ENCODE measurements at regions not wholly inside any gene's neighbourhood (a gene's known extent, or its start where the extent isn't known, plus 50 kb on each side); places are given as distances from the start of the nearest gene placed in this dataset.

DNA sequence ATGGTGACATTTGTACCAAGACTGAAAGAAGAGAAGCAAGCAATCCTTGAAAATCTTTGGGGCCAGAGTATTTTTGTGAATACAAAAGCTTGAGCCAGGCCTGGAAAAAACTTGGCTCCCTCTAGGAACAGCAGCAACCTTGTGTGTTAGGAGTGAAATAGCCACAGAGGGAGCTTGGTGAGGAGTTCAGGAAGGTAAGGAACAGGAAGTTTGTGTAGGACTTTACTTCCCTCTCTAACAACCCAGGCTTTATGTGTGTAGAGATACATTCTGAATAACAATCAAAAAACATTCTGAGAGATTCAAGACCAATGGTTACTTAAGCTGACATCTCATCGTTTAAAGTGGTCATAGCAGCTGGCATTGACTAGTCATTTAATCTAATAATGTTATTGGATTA, 668.5 kb downstream of the PCDH18 start:
- Histone ChIP-seq H4K20me1 (ENCODE audit: insufficient read depth) (no peaks in the 10 kb centered on the region), H3K79me2 (ENCODE audit: low read depth) (no peaks in the 10 kb centered on the region), H3K4me2 (no peak overlapping the region), H3K27me3 (ENCODE audit: insufficient read depth, low read depth) (no peaks in the 10 kb centered on the region), H3K4me3 (no peak overlapping the region), H3K36me3 (ENCODE audit: low read depth) (no peaks in the 10 kb centered on the region), H3K9me2 (ENCODE audit: insufficient read depth) (no peaks in the 10 kb centered on the region), H3F3A (ENCODE audit: insufficient read depth, low read depth) (no peaks in the 10 kb centered on the region), H2AFZ (no peak overlapping the region), H3K4me1 (replicated peaks; ENCODE audit: insufficient read depth) (no peaks in the 10 kb centered on the region), H3K27ac (no peak overlapping the region), H3K9me3 (ENCODE audit: insufficient read depth, low read depth) (no peaks in the 10 kb centered on the region)
- DNase-seq = no peak
- TF ChIP-seq EZH2 (IDR thresholded peaks at IDR 0.05; ENCODE audit: low read depth) = no peak
- TF ChIP-seq CTCF (conservative IDR thresholded peaks at IDR 0.05) = no peak
- ChIA-PET CTCF (interaction anchor here (0.6 to 1.1 kb wide), 2 partner anchors 150 to 997 kb away, joined by 3 to 10 read pairs; no protein-coding TSS in a partner anchor), POLR2A (ENCODE audit: unreplicated experiment) (no interaction called here)
- BruUV-seq (replicated peaks) = no TSS peak
- intact Hi-C loops (cut with micrococcal nuclease; ENCODE audit: unreplicated experiment) = no loop called here

- no peaks in the 10 kb centered on the region for H3K79me2 ChIP-seq (ENCODE audit: low read depth)
- H3K9me3 ChIP-seq (ENCODE audit: insufficient read depth, low read depth) = no peaks in the 10 kb centered on the region
- H4K20me1 ChIP-seq (ENCODE audit: insufficient read depth) = no peaks in the 10 kb centered on the region
- BruUV-seq (replicated peaks) = no TSS peak
- no peak overlapping the region for H3K4me2 ChIP-seq
- no peak for TF ChIP-seq EZH2 (IDR thresholded peaks at IDR 0.05; ENCODE audit: low read depth)
- no peak for TF ChIP-seq CTCF (conservative IDR thresholded peaks at IDR 0.05)
- no peaks in the 10 kb centered on the region for H3K9me2 ChIP-seq (ENCODE audit: insufficient read depth)
- intact Hi-C loops (cut with micrococcal nuclease; ENCODE audit: unreplicated experiment) = no loop called here
- H2AFZ ChIP-seq = no peak overlapping the region
- no peak for DNase-seq
- H3K27me3 ChIP-seq (ENCODE audit: insufficient read depth, low read depth) = no peaks in the 10 kb centered on the region
- no peaks in the 10 kb centered on the region for H3K4me1 ChIP-seq (replicated peaks; ENCODE audit: insufficient read depth)
- no peak overlapping the region for H3K4me3 ChIP-seq
- H3K27ac ChIP-seq = no peak overlapping the region
- POLR2A ChIA-PET (ENCODE audit: unreplicated experiment) = no interaction called here
- CTCF ChIA-PET = interaction anchor here (0.6 kb wide), 1 partner anchor 1856 kb away, joined by 7 read pairs; no protein-coding TSS in a partner anchor
- H3F3A ChIP-seq (ENCODE audit: insufficient read depth, low read depth) = no peaks in the 10 kb centered on the region
- no peaks in the 10 kb centered on the region for H3K36me3 ChIP-seq (ENCODE audit: low read depth)
Measured at GRCh38 chr4:136862653-136863052, 669.6 kb downstream of the PCDH18 start.

GRCh38 chr4:136861091-136861490, 671.2 kb downstream of the PCDH18 start:
- BruUV-seq (replicated peaks) = no TSS peak
- no peaks in the 10 kb centered on the region for H4K20me1 ChIP-seq (ENCODE audit: insufficient read depth)
- POLR2A ChIA-PET (ENCODE audit: unreplicated experiment) = no interaction called here

More at GRCh38 chr4:136861091-136861490, 671.2 kb downstream of the PCDH18 start:
- H3F3A ChIP-seq (ENCODE audit: insufficient read depth, low read depth) = no peaks in the 10 kb centered on the region
- intact Hi-C loops (cut with micrococcal nuclease; ENCODE audit: unreplicated experiment) = no loop called here
- no peak overlapping the region for H3K4me3 ChIP-seq
- no peaks in the 10 kb centered on the region for H3K36me3 ChIP-seq (ENCODE audit: low read depth)
- H3K79me2 ChIP-seq (ENCODE audit: low read depth) = no peaks in the 10 kb centered on the region
- H2AFZ ChIP-seq = no peak overlapping the region
- CTCF ChIA-PET = no interaction called here
- H3K4me2 ChIP-seq = no peak overlapping the region
- H3K27ac ChIP-seq = no peak overlapping the region
- no peaks in the 10 kb centered on the region for H3K27me3 ChIP-seq (ENCODE audit: insufficient read depth, low read depth)
- DNase-seq = no peak
- no peaks in the 10 kb centered on the region for H3K9me3 ChIP-seq (ENCODE audit: insufficient read depth, low read depth)
- no peak for TF ChIP-seq CTCF (conservative IDR thresholded peaks at IDR 0.05)
- TF ChIP-seq EZH2 (IDR thresholded peaks at IDR 0.05; ENCODE audit: low read depth) = no peak
- H3K4me1 ChIP-seq (replicated peaks; ENCODE audit: insufficient read depth) = no peaks in the 10 kb centered on the region
- H3K9me2 ChIP-seq (ENCODE audit: insufficient read depth) = no peaks in the 10 kb centered on the region

Measured in PC-9 (cell line).